Neural cell (in vitro differentiated cells): ENCODE measurements at regions not wholly inside any gene's neighbourhood (a gene's known extent, or its start where the extent isn't known, plus 50 kb on each side); places are given as distances from the start of the nearest gene placed in this dataset.

Experiments
- CTCF ChIP-seq: fragments of 450-650 bp; IDR thresholded peaks from 2 replicates; pipeline ENCODE4 v1.5.1; 2014; ENCODE audit warnings: antibody characterized with exemption, mild to moderate bottlenecking, moderate library complexity; ENCODE audit not compliant: poor library complexity, severe bottlenecking
- RAD21 ChIP-seq: fragments of 450-650 bp; conservative IDR thresholded peaks from 2 replicates; pipeline ENCODE4 v1.6.1; 2014; ENCODE audit warnings: antibody characterized with exemption, mild to moderate bottlenecking, moderate library complexity

- TF ChIP-seq CTCF = no peak
- no peak for TF ChIP-seq RAD21
Observed at GRCh38 chr3:36013425-36013824, 366.9 kb upstream of the STAC start.
